Activated T-helper 1 cell treated with anti-CD3 and anti-CD28 coated beads, Interleukin-12 subunit alpha, Interleukin-12 subunit beta, Interleukin-2, Interleukin-4 antibody, amounts not matched to agents 30 ng/mL and 10 ng/mL and 1 ng/mL, durations not matched to agents 14 hours and 24 hours and 36 hours (primary cell): ENCODE measurements at regions not wholly inside any gene's neighbourhood (a gene's known extent, or its start where the extent isn't known, plus 50 kb on each side); places are given as distances from the start of the nearest gene placed in this dataset.

ENCODE experiments used
- DNase-seq: peaks from one replicate; pipeline ENCODE4 v3.0.0; 2021; ENCODE audit warnings: low spot score
- H3K27ac Mint-ChIP-seq: one replicate; pipeline ENCODE4 v1.8.0; 2021; ENCODE audit warnings: mild to moderate bottlenecking, mixed read lengths
- H3K27me3 Mint-ChIP-seq: one replicate; pipeline ENCODE4 v1.8.0; 2022; ENCODE audit warnings: mild to moderate bottlenecking, moderate library complexity, mixed read lengths; ENCODE audit not compliant: insufficient read depth
- H3K36me3 Mint-ChIP-seq: one replicate; pipeline ENCODE4 v1.8.0; 2021; ENCODE audit warnings: low read depth, mixed read lengths
- H3K4me1 Mint-ChIP-seq: one replicate; pipeline ENCODE4 v1.8.0; 2021; ENCODE audit warnings: low read depth, mixed read lengths
- H3K4me3 Mint-ChIP-seq: one replicate; pipeline ENCODE4 v1.8.0; 2021; ENCODE audit warnings: mild to moderate bottlenecking, moderate library complexity, mixed read lengths
- H3K9me3 Mint-ChIP-seq: one replicate; pipeline ENCODE4 v1.8.0; 2021; ENCODE audit warnings: mixed read lengths
- intact Hi-C: fragments of 100-400 bp; cut with micrococcal nuclease; formaldehyde crosslinking; loops from one replicate; pipeline ENCODE4 v1.15.1; 2024

- DNase-seq: no peak
- no peaks in the 10 kb centered on the region for H3K27me3 Mint-ChIP-seq
- H3K9me3 Mint-ChIP-seq: no peaks in the 10 kb centered on the region
- no peaks in the 10 kb centered on the region for H3K4me1 Mint-ChIP-seq
- H3K4me3 Mint-ChIP-seq: no peak overlapping the region
- H3K36me3 Mint-ChIP-seq: no peaks in the 10 kb centered on the region
- H3K27ac Mint-ChIP-seq: no peak overlapping the region
- intact Hi-C loops: no loop called here
These were observed 290.5 kb downstream of the NUAK1 start for GRCh38 chr12:105848286-105848685.

- Mint-ChIP-seq H3K9me3 (no peaks in the 10 kb centered on the region), H3K27me3 (no peaks in the 10 kb centered on the region), H3K4me1 (no peaks in the 10 kb centered on the region), H3K27ac (no peak overlapping the region), H3K4me3 (no peak overlapping the region), H3K36me3 (no peaks in the 10 kb centered on the region)
- intact Hi-C loops: loop anchor here (2.0 kb wide), 1 partner anchor 56 kb away; no protein-coding TSS in a partner anchor
- no peak for DNase-seq
These were observed 288.4 kb downstream of the NUAK1 start for GRCh38 chr12:105850103-105850968.

- Mint-ChIP-seq H3K27me3 (peaks cover 2% of the 10 kb centered on the region), H3K4me3 (no peak overlapping the region), H3K4me1 (no peaks in the 10 kb centered on the region), H3K36me3 (no peaks in the 10 kb centered on the region), H3K27ac (no peak overlapping the region), H3K9me3 (no peaks in the 10 kb centered on the region)
- intact Hi-C loops: no loop called here
- DNase-seq: no peak
These were observed 286.3 kb downstream of the NUAK1 start for GRCh38 chr12:105852496-105852895.

- DNase-seq: no peak
- Mint-ChIP-seq H3K9me3 (no peaks in the 10 kb centered on the region), H3K27me3 (peaks cover 2% of the 10 kb centered on the region), H3K4me3 (no peak overlapping the region), H3K27ac (no peak overlapping the region), H3K4me1 (no peaks in the 10 kb centered on the region), H3K36me3 (no peaks in the 10 kb centered on the region)
- intact Hi-C loops: no loop called here
These were observed 285.8 kb downstream of the NUAK1 start for GRCh38 chr12:105852951-105853350.

DNA sequence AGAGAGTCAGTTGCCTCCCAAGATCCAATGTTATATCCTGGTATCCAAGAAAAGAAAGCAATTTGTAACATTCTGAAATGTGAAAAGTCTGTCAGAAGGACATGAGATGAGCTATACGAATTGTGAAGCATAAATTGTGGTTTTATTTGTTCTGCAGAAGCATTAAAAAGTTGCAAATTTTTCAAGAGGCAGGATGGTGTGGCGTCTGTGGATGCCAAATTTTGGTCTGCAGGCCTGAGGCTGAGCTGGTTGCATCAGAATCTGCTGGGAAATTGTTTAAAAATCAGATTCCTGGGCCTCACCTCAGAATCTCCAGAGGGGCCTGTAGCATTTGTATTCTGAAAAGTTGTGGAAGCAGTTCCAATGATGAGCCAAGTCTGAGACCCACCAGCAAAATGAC is 284.7 kb downstream of the NUAK1 start:
- intact Hi-C loops: no loop called here
- no peaks in the 10 kb centered on the region for H3K9me3 Mint-ChIP-seq
- no peaks in the 10 kb centered on the region for H3K36me3 Mint-ChIP-seq
- no peak overlapping the region for H3K27ac Mint-ChIP-seq
- H3K4me1 Mint-ChIP-seq: no peaks in the 10 kb centered on the region
- H3K27me3 Mint-ChIP-seq: peaks cover 2% of the 10 kb centered on the region
- no peak overlapping the region for H3K4me3 Mint-ChIP-seq
- no peak for DNase-seq

- peaks cover 2% of the 10 kb centered on the region for H3K27me3 Mint-ChIP-seq
- DNase-seq: no peak
- H3K36me3 Mint-ChIP-seq: no peaks in the 10 kb centered on the region
- H3K9me3 Mint-ChIP-seq: no peaks in the 10 kb centered on the region
- intact Hi-C loops: no loop called here
- no peaks in the 10 kb centered on the region for H3K4me1 Mint-ChIP-seq
- no peak overlapping the region for H3K27ac Mint-ChIP-seq
- H3K4me3 Mint-ChIP-seq: no peak overlapping the region
These were observed 283.2 kb downstream of the NUAK1 start for GRCh38 chr12:105855361-105856047.

DNA sequence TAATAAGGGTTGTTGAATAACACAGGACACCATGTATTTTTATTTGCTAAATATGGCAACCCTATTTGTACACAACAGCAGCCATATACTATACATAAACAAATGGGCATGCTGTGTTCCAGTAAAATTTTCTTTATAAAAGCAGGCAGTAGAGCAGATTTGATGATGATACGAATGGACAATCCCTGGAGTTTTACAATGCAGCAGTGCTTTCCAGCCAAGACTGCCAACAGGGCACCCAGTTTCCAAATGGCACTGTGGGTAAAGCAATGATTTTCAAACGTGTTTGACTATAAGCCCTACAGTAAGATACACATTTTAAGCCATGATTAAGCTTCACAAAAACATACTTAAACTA is 282.7 kb downstream of the NUAK1 start:
- Mint-ChIP-seq H3K27me3 (peaks cover 2% of the 10 kb centered on the region), H3K4me3 (no peak overlapping the region), H3K36me3 (no peaks in the 10 kb centered on the region), H3K9me3 (no peaks in the 10 kb centered on the region), H3K4me1 (no peaks in the 10 kb centered on the region), H3K27ac (no peak overlapping the region)
- intact Hi-C loops: no loop called here
- no peak for DNase-seq

GRCh38 chr12:105858981-105859710 is 279.6 kb downstream of the NUAK1 start:
- intact Hi-C loops: no loop called here
- Mint-ChIP-seq H3K4me3 (no peak overlapping the region), H3K9me3 (peaks cover 8% of the 10 kb centered on the region), H3K27me3 (peaks cover 2% of the 10 kb centered on the region), H3K27ac (no peak overlapping the region), H3K4me1 (no peaks in the 10 kb centered on the region), H3K36me3 (no peaks in the 10 kb centered on the region)
- no peak for DNase-seq

- H3K27ac Mint-ChIP-seq: no peak overlapping the region
- peaks cover 2% of the 10 kb centered on the region for H3K27me3 Mint-ChIP-seq
- peaks cover 8% of the 10 kb centered on the region for H3K9me3 Mint-ChIP-seq
- no peak for DNase-seq
- H3K4me1 Mint-ChIP-seq: no peaks in the 10 kb centered on the region
- H3K36me3 Mint-ChIP-seq: no peaks in the 10 kb centered on the region
- H3K4me3 Mint-ChIP-seq: no peak overlapping the region
- intact Hi-C loops: no loop called here
These were observed 278.1 kb downstream of the NUAK1 start for GRCh38 chr12:105860561-105861207.

GRCh38 chr12:105861227-105861626 is 277.5 kb downstream of the NUAK1 start:
- Mint-ChIP-seq H3K27me3 (peaks cover 2% of the 10 kb centered on the region), H3K4me1 (no peaks in the 10 kb centered on the region), H3K36me3 (no peaks in the 10 kb centered on the region), H3K4me3 (no peak overlapping the region), H3K9me3 (peaks cover 8% of the 10 kb centered on the region), H3K27ac (no peak overlapping the region)
- intact Hi-C loops: no loop called here
- DNase-seq: no peak

DNA sequence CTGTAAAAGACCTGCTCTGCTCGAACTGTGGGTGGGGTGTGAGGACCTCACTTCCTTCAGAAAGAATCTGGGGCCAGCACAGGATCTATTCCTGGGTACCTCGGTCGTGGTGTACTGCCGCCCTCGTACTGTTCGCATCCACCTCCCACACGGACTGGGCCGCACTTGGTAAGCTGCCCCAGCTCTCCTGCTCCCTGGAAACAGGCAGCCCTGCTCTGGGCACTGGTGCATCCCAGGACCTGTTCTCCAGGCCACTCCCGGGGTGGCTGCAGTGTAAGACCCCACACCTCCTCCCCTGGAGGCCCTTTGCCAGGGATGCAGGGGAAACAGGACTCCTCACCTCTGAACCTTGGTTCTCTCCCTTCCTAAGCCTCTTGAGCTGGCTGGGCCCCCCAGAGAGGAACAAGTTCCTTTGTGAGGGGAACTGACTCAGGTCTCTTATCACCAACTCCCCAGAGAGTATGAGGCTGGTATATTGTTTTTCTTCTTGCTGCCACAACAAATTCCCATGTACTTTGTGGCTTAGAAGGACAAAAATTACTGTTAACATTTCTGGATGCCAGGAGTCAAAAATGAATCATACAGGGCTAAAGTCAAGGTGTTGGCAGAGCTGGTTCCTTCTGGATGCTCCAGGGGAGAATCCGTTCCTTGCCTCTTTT is 276.5 kb downstream of the NUAK1 start:
- Mint-ChIP-seq H3K27me3 (peaks cover under 1% of the 10 kb centered on the region), H3K9me3 (peaks cover 8% of the 10 kb centered on the region), H3K4me3 (no peak overlapping the region), H3K27ac (no peak overlapping the region), H3K4me1 (no peaks in the 10 kb centered on the region), H3K36me3 (no peaks in the 10 kb centered on the region)
- intact Hi-C loops: no loop called here
- no peak for DNase-seq

- H3K9me3 Mint-ChIP-seq: peaks cover 8% of the 10 kb centered on the region
- no peaks in the 10 kb centered on the region for H3K36me3 Mint-ChIP-seq
- H3K27me3 Mint-ChIP-seq: peaks cover 2% of the 10 kb centered on the region
- H3K4me3 Mint-ChIP-seq: no peak overlapping the region
- no peaks in the 10 kb centered on the region for H3K4me1 Mint-ChIP-seq
- H3K27ac Mint-ChIP-seq: no peak overlapping the region
- no peak for DNase-seq
- intact Hi-C loops: no loop called here
These were observed 274.4 kb downstream of the NUAK1 start for GRCh38 chr12:105864316-105864715.
